Eye (tissue), 1 donor: ENCODE measurements at regions not wholly inside any gene's neighbourhood (a gene's known extent, or its start where the extent isn't known, plus 50 kb on each side); places are given as distances from the start of the nearest gene placed in this dataset.
A peak's percentile ranks its signal among the peaks of the same experiment; 100 is the strongest.
"Not testable (repeated sequence)": the region's sequence is repeated elsewhere in the genome, so short reads cannot be mapped to it uniquely, and the experiment has no call there.

Source experiments
- DNase-seq: peaks from one replicate; pipeline ENCODE4 v3.0.0-alpha.2; 2015

DNA sequence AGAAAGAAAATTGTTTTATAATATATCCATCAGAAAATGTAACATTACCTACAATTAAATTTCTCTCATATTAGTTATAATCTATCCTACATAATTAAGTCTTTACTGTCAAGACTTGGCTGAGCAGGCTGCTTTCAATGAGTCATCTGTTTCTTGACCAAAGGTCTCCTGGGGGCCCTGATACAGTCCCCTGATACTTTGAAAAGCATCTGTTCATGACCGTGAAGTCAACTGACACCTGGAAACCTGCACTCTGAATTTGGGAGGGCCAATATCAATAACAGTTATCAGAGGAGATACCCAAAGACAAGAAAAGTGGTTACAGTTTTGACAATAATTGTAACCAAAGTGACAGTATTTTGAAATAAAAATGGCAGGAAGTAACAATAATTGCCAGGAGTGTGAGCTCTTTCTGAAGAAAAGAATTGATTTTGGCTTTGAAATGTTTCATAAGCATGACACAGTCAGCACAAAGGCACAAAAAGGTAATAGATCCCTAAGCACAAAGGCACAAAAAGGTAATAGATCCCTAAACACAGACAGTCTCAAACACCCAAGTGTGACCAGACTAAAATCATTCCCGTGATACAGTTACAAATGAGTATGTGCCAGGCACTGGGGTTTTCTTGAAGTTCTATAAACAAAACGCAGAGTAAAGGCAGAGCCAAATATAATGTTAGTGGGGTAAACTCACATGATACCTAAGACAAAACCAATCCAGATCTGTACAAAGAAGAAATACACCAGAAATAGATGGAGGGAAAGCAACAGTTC, 260.7 kb downstream of the PLOD2 start:
- DNase-seq = no peak

- DNase-seq = no peak
Measured at GRCh38 chr3:145902166-145902565, 258.8 kb downstream of the PLOD2 start.

DNA sequence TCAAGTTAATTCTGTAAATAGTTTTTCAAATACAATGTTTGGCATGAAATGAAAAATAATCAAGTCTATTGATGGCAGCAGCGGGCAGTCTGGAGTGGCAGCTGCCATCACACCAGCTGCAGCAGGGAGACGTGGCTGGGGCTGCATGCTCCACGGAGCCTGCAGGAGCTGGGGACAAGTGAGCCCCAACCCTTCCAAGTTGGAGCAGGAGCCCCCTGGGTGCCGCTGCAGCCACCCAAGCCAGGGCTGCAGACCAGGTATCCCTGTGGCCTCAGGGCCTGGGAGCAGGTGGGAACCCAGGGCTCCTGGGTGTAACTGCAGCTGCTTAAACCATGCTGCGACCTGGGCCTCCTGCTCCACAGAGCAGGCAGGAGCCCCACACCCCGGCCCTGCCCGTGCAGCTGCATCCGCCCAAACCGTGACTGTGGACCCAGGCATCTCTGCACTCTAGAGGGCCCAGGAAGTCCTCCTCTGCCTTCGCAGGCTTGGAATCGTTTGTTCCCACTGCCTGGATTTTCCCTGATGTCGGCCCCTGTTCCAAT, 257.4 kb downstream of the PLOD2 start:
- no peak for DNase-seq

DNA sequence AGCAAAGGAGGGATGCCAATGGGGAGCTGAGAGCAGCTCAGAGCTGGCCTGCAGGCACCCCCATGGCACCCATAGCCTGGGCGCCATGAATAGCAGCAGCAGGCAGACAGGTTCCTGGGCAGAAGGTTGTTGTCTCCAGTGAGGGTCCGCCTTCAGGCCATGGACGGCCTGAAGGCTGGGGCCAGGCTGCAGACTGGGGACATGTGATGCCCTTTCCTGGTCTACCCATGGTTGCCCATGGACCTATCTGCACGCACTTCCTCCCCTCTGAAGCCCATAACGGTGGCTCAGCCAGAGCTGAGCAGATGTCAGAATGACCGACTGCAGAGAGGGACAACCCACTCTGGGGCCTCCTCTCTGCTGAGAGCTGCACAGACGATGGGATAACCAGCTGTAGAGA, 256.8 kb downstream of the PLOD2 start:
- DNase-seq = no peak

- no peak for DNase-seq
Measured at GRCh38 chr3:145906301-145906700, 254.7 kb downstream of the PLOD2 start.

DNA sequence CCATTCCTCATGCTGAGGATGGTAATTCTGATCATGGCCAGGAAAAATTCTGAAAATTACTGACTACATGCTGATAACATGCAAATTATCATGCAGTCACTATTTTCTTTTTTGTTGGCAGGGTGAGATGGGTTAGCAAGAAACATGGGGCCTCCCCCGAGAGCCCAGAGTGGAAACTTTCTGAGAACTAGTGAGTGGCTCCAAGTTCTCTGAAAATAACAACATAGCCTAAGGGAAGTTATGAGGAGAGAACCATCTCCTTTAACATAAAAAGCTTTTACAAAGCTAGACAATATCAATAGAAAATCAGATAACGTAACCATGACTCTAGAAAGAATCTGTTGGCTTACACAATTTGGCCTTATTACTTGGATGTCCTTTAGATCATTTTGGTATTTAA, 254.2 kb downstream of the PLOD2 start:
- DNase-seq = no peak

- no peak for DNase-seq
Measured at GRCh38 chr3:145911016-145911415, 250.0 kb downstream of the PLOD2 start.

DNA sequence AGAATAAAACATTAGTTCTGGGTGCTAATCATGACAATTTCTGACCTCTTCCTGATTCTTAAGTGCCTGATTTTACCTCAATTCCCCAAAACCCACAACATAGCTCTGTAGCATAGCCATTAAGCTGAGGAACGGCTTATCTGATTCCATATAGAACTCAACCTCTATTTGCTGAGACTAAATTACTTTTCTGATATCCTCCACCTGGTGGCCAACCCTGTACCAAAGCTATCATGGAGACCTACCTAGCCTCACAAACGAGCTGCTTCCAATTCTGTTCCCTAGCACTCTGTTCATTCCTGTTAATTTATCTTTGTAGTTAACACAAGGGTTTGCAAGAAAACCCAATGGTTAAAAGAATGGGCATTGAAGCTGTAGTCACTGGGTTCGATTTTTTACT, 245.2 kb downstream of the PLOD2 start:
- DNase-seq = no peak

DNA sequence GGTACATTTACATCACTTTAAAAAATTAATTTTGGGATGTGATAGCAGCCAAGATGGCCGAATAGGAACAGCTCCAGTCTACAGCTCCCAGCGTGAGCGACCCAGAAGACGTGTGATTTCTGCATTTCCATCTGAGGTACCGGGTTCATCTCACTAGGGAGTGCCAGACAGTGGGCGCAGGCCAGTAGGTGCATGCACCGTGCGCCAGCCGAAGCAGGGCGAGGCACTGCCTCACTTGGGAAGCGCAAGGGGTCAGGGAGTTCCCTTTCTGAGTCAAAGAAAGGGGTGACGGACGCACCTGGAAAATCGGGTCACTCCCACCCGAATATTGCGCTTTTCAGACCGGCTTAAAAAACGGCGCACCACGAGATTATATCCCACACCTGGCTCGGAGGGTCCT, 233.2 kb downstream of the PLOD2 start:
- not testable (repeated sequence) for DNase-seq

GRCh38 chr3:145936971-145937370, 224.0 kb downstream of the PLOD2 start:
- no peak for DNase-seq

- DNase-seq = no peak
Measured at GRCh38 chr3:145939431-145939830, 221.6 kb downstream of the PLOD2 start.

DNA sequence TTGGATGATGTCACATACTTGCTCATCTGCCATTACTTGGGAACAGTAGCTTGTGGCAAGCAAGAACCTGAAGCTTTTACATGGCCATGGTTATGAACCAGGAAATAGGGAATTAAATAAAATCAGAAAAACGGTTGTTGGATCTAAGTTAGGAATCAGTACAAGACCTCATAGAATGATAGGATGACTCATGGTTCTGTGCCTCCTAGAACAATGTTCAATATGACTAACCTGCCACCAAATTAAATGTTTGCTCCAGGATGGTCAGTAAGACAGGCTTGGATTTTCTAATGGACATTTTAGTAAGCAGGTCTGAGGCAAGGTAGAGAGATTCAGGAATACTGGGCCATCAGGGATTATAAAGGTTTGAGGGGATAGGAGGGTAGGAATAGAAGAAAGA, 218.9 kb downstream of the PLOD2 start:
- DNase-seq = no peak

DNA sequence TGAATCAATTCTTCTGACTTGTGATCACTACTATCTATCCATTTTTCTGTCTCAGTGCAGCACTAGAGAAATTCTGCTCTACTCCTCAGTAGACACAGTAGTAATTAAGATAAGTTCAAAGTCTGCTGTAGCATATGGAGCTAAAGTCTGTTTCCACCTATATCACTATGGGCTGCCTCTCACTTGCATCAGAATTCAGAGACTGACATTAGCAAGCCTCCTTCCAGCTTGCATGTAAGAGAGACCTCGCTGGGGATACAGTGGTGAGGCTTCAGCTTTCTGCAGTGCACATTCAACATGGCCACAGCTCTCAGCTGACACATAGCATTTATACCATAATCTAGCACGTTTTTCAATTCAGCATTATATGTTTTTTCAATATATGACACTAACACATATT, 217.0 kb downstream of the PLOD2 start:
- no peak for DNase-seq

GRCh38 chr3:145951441-145951840, 209.5 kb downstream of the PLOD2 start:
- no peak for DNase-seq

GRCh38 chr3:145952536-145952935, 208.4 kb downstream of the PLOD2 start:
- DNase-seq = peak; percentile 18

DNA sequence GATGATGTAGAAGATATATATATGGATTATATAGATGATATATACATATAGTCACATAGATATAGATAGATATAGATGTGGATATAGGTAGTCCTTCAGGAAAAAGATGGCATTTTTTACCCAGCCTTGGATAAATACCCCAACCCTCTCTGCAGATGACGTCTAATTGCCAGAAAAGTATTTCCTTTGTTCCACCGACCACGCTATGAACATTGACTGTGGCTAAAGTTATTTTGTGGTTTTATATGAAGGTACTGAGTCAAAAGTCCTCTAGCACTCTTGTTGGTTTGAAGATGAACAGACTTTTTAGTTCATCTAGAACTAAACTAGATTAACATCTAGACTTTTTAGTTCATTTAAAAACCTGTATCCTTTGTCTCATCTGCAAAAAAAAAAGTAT, 207.7 kb downstream of the PLOD2 start:
- no peak for DNase-seq

DNA sequence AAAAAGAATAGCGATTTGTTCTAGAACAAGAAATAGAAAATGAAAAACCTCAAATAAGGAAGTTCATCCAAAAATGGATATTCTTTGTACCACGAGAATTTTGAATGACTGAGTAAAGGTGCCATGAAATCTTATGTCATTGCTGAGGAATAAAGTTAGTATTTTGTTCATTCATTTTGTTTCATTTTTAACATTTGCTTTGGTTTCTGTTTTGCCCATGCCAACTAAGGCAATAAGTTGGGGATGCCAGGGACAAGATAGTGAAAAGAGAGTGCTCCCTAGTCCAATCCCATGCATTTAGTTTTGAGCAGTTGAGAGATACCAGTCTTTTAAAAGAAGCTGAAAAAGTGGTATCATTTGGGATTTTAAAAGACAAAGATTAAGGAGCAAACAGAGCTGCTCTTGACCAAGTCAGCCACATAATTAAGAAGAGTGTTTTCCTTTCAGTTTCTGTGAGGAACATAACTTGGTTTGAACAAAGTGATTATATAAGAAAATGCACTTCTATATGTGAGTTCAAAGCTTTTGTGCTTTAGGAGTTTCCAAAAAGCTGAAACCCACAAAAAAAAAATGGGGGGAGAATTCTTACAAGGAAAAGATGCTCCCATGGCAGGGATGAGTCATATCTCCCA, 201.4 kb downstream of the PLOD2 start:
- DNase-seq = no peak

DNA sequence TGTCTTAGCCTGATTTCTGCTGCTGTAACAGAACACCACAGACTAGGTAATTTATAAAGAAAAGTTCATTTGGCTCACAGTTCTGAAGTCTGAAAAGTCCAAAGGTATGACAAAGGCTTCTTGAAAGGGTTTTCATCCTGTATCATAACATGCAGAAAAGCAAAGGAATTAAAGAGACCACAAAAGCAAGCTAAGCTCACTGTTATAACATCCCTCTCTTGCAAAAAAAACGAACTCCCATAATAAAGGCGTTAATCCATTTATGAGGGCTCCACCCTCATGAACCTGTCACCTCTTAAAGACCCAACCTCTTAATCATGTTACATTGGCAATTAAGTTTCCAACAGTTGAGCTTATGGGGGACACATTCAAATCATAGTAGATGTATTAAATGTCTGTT, 197.9 kb downstream of the PLOD2 start:
- DNase-seq = no peak

DNA sequence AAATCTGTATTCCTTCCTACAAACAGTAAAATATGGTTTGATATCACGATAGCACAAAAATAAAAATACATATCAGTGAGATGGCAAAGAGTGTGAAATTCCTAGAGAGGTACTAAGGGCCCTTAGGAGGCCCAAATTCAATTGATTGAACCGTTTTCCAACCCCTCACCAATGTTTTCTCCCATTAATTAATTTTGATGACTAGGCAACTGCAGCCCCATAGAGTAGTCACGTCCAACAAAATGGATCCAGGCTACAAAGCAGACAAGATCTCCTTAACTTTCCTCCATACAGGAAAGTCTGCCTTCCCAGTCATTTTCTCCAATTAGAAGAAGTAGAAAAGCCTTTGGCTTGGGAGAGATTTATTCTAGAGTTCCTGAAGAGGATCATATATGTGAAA, 193.9 kb downstream of the PLOD2 start:
- DNase-seq = no peak

DNA sequence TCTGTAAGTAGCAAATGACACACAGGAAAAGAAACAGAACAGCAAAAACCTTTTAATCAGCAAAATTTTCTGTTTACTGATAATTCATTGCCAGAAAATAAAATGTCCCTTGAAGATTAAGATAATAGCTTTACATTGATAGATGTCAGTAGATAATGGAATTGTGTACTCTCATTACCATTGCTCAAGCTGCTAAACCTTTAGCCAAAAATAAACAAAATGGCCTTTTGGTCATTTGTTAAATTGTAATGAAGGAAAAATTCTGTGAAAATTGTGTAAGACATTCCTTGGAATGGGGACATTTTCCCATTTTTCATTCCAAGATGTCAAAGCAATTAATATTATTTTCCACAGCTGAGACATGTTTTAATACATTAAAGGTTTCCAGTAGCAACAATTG, 189.8 kb downstream of the PLOD2 start:
- DNase-seq = no peak

- DNase-seq = no peak
Measured at GRCh38 chr3:145972851-145973250, 188.1 kb downstream of the PLOD2 start.

- DNase-seq = no peak
Measured at GRCh38 chr3:145981056-145981455, 179.9 kb downstream of the PLOD2 start.

DNA sequence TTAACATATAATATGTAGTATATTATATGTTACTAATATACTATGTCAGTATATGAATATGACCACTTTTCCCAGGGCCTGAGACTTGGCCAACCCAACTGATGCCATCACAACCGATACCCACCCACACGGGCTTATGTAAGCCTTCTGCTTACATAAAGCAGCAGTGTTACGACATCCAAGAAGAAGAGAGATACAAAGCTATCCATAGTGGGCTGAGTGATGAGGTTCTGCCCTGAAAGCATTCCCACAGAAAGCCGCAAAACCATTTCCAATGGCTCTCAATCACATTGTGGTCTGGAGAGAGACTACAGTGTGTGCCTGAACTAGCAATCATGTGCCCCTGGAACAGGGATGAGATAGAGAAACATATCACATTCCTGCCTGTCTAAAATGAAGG, 177.9 kb downstream of the PLOD2 start:
- no peak for DNase-seq
